CD14-positive monocyte (primary cell): ENCODE measurements at regions not wholly inside any gene's neighbourhood (a gene's known extent, or its start where the extent isn't known, plus 50 kb on each side); places are given as distances from the start of the nearest gene placed in this dataset.

Experiments used
- DNase-seq, 3 donors: peaks; one replicate each; pipeline ENCODE4 v3.0.0-alpha.2; 2011 to 2022
- H2AFZ ChIP-seq: 2 replicates; pipeline ENCODE4 v1.6.0; 2012; ENCODE audit warnings: mild to moderate bottlenecking, low read depth, low read length, inconsistent platforms; ENCODE audit not compliant: insufficient read depth, poor library complexity, severe bottlenecking
- H3K27ac ChIP-seq, 2 donors: 1 replicate in 1 of 2; 2 replicates in 1 of 2; pipeline ENCODE4 v1.5.1; 2012 to 2013; ENCODE audit warnings: low read length in 2 of 2, control low read depth in 1 of 2, inconsistent platforms in 1 of 2, low read depth in 1 of 2, mild to moderate bottlenecking in 1 of 2
- H3K27me3 ChIP-seq, 2 donors: one replicate each; pipeline versions ENCODE4 v1.6.0 to v1.6.1; 2011 to 2013; ENCODE audit warnings: low read length in 2 of 2; ENCODE audit not compliant: control insufficient read depth in 2 of 2, insufficient read depth in 2 of 2
- H3K36me3 ChIP-seq, 2 donors: replicated peaks in 1 of 2; 1 replicate in 1 of 2; 2 replicates in 1 of 2; pipeline versions ENCODE4 v1.5.1 to v1.6.1; 2012 to 2013; ENCODE audit warnings: low read length in 2 of 2, control low read depth in 1 of 2, inconsistent platforms in 1 of 2, mild to moderate bottlenecking in 1 of 2; ENCODE audit not compliant: insufficient read depth in 2 of 2, control insufficient read depth in 1 of 2
- H3K4me1 ChIP-seq, 2 donors: 1 replicate in 1 of 2; 2 replicates in 1 of 2; pipeline versions ENCODE4 v1.5.1 to v1.6.1; 2012 to 2013; ENCODE audit warnings: low read length in 2 of 2, control low read depth in 1 of 2, inconsistent platforms in 1 of 2, mild to moderate bottlenecking in 1 of 2, moderate library complexity in 1 of 2; ENCODE audit not compliant: insufficient read depth in 2 of 2, control insufficient read depth in 1 of 2
- H3K4me2 ChIP-seq: replicated peaks from 2 replicates; pipeline ENCODE3; 2012; ENCODE audit warnings: low read length, moderate library complexity, mild to moderate bottlenecking; ENCODE audit not compliant: poor library complexity, severe bottlenecking; ENCODE audit errors: extremely low read depth
- H3K4me3 ChIP-seq, 3 experiments: fragments of 200-600 bp in 1 of 3; sonication (generic) in 1 of 3; replicated peaks in 1 of 3; 1 replicate in 2 of 3; 2 replicates in 1 of 3; pipeline ENCODE4 v1.5.1; 2011 to 2013; ENCODE audit warnings: low read length in 3 of 3, mild to moderate bottlenecking in 3 of 3, control low read depth in 2 of 3, low read depth in 2 of 3, inconsistent platforms in 1 of 3, moderate library complexity in 1 of 3
- H3K79me2 ChIP-seq: 2 replicates; pipeline ENCODE4 v1.6.0; 2012; ENCODE audit warnings: mild to moderate bottlenecking, control low read depth, inconsistent platforms, low read length, moderate library complexity; ENCODE audit not compliant: insufficient read depth
- H3K9ac ChIP-seq: 2 replicates; pipeline ENCODE4 v1.6.0; 2017; ENCODE audit warnings: low read length, mild to moderate bottlenecking; ENCODE audit not compliant: insufficient read depth, poor library complexity, severe bottlenecking
- H3K9me3 ChIP-seq, 2 donors: replicated peaks in 1 of 2; 1 replicate in 1 of 2; 2 replicates in 1 of 2; pipeline versions ENCODE4 v1.5.1 to v1.6.1; 2012 to 2013; ENCODE audit warnings: low read length in 2 of 2, control low read depth in 1 of 2; ENCODE audit not compliant: control insufficient read depth in 1 of 2, insufficient read depth in 1 of 2
- H4K20me1 ChIP-seq: 2 replicates; pipeline ENCODE4 v1.6.0; 2012; ENCODE audit warnings: mild to moderate bottlenecking, low read length, control low read depth, moderate library complexity; ENCODE audit not compliant: insufficient read depth
- H3K27ac Mint-ChIP-seq, 7 donors: one replicate each; pipeline ENCODE4 v1.8.0; 2020; ENCODE audit warnings: mild to moderate bottlenecking in 7 of 7, mixed read lengths in 7 of 7, moderate library complexity in 6 of 7, inconsistent platforms in 2 of 7
- H3K27me3 Mint-ChIP-seq, 3 donors: one replicate each; pipeline ENCODE4 v1.8.0; 2021 to 2022; ENCODE audit warnings: low read depth in 3 of 3, mild to moderate bottlenecking in 3 of 3, mixed read lengths in 3 of 3, moderate library complexity in 3 of 3, inconsistent platforms in 1 of 3
- H3K36me3 Mint-ChIP-seq, 2 donors: one replicate each; pipeline ENCODE4 v1.8.0; 2020; ENCODE audit warnings: mixed read lengths in 2 of 2, inconsistent platforms in 1 of 2, mild to moderate bottlenecking in 1 of 2
- H3K4me1 Mint-ChIP-seq: one replicate; pipeline ENCODE4 v1.8.0; 2020; ENCODE audit warnings: mild to moderate bottlenecking, mixed read lengths
- H3K4me3 Mint-ChIP-seq, 2 donors: one replicate each; pipeline ENCODE4 v1.8.0; 2020; ENCODE audit warnings: mild to moderate bottlenecking in 2 of 2, mixed read lengths in 2 of 2, moderate library complexity in 1 of 2
- H3K9me3 Mint-ChIP-seq, 7 donors: one replicate each; pipeline ENCODE4 v1.8.0; 2020 to 2022; ENCODE audit warnings: mixed read lengths in 7 of 7, mild to moderate bottlenecking in 6 of 7, moderate library complexity in 6 of 7, inconsistent platforms in 2 of 7
- WGBS: methylation state at CpG from one replicate; pipeline ENCODE4 v1.1.5; 2013; ENCODE audit warnings: missing lambda C conversion rate; ENCODE audit not compliant: insufficient coverage; 5-methylcytosine and 5-hydroxymethylcytosine counted together
- intact Hi-C, 2 donors: fragments of 100-400 bp; cut with micrococcal nuclease; formaldehyde crosslinking; loops; one replicate each; pipeline versions ENCODE4 v1.15.0 to v1.15.1; 2023
- TF ChIP-seq, protein P1 (sequence below): fragments of 200-600 bp; IDR thresholded peaks from one replicate; pipeline ENCODE4 v1.8.0; 2022; ENCODE audit warnings: antibody characterized with exemption, mild to moderate bottlenecking

DNA sequence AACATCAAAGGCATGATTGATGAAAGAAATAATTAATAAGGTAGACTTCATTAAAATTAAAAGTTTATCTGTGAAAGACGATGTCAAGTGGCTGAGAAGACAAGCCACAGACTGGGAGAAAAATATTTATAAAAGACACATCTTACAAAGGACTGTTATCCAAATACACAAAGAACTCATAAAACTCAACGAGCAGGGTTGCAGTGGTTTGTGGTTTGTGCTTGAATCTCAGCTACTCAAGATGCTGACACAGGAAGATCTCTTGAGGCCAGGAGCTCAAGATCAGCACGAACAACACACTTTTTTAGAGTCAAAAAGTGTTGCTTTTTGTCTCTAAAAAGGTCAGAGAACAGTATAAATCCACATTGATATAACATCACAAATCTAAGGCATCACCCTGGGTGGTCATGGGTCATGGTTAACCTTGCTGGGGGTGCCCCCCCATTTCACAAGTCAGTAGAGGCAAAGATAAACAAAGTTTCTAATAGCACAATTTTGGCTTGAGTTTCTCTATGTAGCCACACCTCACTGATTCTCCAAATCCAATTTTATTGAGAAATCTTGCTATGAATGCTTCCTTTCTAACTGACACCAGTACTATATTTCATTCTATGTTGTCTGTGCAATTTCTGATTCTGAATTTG lies 342.9 kb upstream of the RPS23 start:
- H3K9me3 Mint-ChIP-seq: peaks cover 0 to 7% (median 4%) of the 10 kb centered on the region in 7 donors
- H3K4me1 Mint-ChIP-seq: no peaks in the 10 kb centered on the region
- H3K36me3 Mint-ChIP-seq: no peaks in the 10 kb centered on the region
- Histone ChIP-seq H2AFZ (no peak overlapping the region), H3K79me2 (no peaks in the 10 kb centered on the region), H3K27ac (no peak overlapping the region), H3K36me3 (no peaks in the 10 kb centered on the region), H3K4me1 (no peaks in the 10 kb centered on the region), H3K4me2 (no peak overlapping the region), H3K9ac (no peak overlapping the region), H3K4me3 (no peak overlapping the region), H3K27me3 (no peaks in the 10 kb centered on the region), H3K9me3 (no peaks in the 10 kb centered on the region), H4K20me1 (no peaks in the 10 kb centered on the region)
- H3K27me3 Mint-ChIP-seq: peaks cover 0 to 2% (median 1%) of the 10 kb centered on the region in 3 donors
- intact Hi-C loops: no loop called here
- DNase-seq: no peak
- TF ChIP-seq, protein P1, sequence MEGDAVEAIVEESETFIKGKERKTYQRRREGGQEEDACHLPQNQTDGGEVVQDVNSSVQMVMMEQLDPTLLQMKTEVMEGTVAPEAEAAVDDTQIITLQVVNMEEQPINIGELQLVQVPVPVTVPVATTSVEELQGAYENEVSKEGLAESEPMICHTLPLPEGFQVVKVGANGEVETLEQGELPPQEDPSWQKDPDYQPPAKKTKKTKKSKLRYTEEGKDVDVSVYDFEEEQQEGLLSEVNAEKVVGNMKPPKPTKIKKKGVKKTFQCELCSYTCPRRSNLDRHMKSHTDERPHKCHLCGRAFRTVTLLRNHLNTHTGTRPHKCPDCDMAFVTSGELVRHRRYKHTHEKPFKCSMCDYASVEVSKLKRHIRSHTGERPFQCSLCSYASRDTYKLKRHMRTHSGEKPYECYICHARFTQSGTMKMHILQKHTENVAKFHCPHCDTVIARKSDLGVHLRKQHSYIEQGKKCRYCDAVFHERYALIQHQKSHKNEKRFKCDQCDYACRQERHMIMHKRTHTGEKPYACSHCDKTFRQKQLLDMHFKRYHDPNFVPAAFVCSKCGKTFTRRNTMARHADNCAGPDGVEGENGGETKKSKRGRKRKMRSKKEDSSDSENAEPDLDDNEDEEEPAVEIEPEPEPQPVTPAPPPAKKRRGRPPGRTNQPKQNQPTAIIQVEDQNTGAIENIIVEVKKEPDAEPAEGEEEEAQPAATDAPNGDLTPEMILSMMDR: no peak
- no peak overlapping the region for H3K27ac Mint-ChIP-seq
- no peak overlapping the region for H3K4me3 Mint-ChIP-seq
- WGBS: no CpG with 5 or more reads among the region's 3 CpGs

GRCh38 chr5:82619097-82619496 lies 340.9 kb upstream of the RPS23 start:
- no peaks in the 10 kb centered on the region for H4K20me1 ChIP-seq
- TF ChIP-seq, protein P1: no peak
- no peak for DNase-seq
- H3K9me3 Mint-ChIP-seq: peaks cover 2 to 10% (median 6%) of the 10 kb centered on the region in 7 donors
- no CpG with 5 or more reads among the region's 3 CpGs for WGBS
- peaks cover 0 to 3% (median 2%) of the 10 kb centered on the region in 3 donors for H3K27me3 Mint-ChIP-seq
- H2AFZ ChIP-seq: no peak overlapping the region
- no peaks in the 10 kb centered on the region for H3K4me1 Mint-ChIP-seq
- H3K36me3 Mint-ChIP-seq: no peaks in the 10 kb centered on the region
- no peak overlapping the region for H3K4me2 ChIP-seq
- H3K36me3 ChIP-seq: no peaks in the 10 kb centered on the region
- H3K27ac ChIP-seq: no peak overlapping the region
- no peaks in the 10 kb centered on the region for H3K79me2 ChIP-seq
- H3K4me3 ChIP-seq: no peak overlapping the region
- no peak overlapping the region for H3K9ac ChIP-seq
- no peak overlapping the region for H3K27ac Mint-ChIP-seq
- peaks cover 0 to 2% of the 10 kb centered on the region in 2 donors for H3K9me3 ChIP-seq
- H3K4me3 Mint-ChIP-seq: no peak overlapping the region
- H3K4me1 ChIP-seq: no peaks in the 10 kb centered on the region
- intact Hi-C loops: no loop called here
- H3K27me3 ChIP-seq: no peaks in the 10 kb centered on the region
